Suppressor macrophage treated with lipopolysaccharide for 4 hours (primary cell): ENCODE measurements at regions not wholly inside any gene's neighbourhood (a gene's known extent, or its start where the extent isn't known, plus 50 kb on each side); places are given as distances from the start of the nearest gene placed in this dataset.

Experiments used
- DNase-seq: peaks from one replicate; pipeline ENCODE4 v3.0.0-alpha.2; 2020

DNA sequence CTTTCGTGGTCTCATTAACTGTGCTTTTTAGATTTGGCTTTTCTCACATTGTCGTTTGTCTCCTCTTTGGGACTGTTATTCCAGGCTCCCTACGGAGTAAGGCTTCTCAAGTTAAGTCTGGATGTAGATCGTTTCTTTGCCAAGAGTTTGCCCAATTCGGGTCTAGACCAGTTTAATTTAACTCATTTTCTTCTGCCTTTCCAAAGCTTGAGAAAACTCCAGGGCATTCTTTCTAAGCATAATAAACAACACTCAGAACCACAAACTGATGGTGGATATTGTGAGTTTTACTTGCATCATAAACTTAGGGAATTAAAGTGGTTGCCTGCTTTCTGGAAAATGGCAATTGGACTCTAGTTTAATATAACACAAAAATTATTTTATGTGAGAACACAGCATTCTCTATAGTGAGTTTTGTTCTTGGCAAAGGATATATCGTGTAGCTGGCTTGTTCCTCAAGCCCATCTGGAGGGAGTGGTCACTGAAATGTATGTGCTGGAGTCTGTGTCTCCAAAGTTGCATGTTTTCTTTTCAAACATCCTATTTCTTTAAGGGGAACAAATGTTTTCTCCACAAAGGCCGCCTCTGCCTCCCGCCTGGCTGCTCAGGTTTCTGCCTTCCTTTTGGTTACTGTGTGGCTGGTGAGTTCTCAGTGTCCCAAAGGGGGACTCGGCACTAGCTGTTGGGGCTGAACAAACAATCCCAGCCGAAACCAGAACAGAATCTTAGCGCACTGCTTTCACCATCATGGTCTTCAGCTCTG lies 211.3 kb upstream of the FBN2 start:
- DNase-seq: no peak

DNA sequence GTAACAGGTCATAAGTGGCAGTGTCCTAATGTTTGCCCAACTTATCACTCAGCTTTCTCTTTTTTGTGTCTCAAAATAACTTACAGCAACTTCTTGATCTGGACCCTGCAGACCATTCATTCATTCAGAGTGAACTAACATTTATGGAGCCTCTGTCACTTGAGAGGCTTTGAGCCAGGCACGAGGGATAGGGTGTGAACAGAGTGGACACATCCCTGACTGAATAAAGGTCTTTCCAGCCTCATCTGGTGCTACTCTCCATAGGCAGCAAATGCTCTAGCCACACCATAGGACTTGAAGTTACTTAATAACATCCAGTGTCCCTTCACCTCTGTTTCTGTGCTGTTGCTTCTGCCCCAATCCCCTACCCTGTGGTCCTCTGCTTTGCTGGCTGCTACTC lies 212.1 kb upstream of the FBN2 start:
- no peak for DNase-seq

DNA sequence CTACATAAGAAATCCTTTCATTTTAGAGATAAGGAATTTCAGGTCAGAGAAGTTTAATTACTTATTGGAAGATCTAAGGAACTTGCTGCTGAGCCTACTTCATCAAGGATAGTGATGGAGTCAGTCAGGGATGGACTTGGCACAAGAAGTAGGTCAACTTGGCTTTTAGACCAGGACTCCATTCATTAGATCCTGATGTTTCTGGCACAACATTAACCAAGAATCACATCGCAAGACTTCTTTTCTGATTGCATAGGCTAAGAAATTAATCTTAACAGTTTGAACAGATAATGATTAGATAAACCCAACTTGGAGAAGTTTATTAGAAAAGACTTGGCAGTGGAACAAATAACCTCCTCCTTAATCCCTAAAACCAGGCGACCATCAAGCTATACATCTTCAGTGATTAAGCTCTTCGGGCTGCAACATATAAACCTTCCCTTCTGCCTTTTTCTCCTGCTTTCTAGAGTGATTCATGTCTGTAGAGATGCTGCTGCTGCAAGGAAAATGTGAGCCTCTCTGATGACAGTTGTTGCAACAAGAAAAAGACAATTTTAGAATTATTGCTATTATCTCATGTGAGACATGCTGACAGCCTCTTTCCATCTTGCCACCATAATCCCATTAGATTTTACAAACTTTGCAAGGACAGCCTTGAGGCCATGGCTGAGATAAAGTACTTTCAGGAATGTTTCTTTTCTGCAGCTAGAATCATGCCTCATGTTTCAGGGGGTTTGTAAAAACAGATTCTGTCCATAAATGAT lies 207.9 kb upstream of the SLC27A6 start:
- no peak for DNase-seq

DNA sequence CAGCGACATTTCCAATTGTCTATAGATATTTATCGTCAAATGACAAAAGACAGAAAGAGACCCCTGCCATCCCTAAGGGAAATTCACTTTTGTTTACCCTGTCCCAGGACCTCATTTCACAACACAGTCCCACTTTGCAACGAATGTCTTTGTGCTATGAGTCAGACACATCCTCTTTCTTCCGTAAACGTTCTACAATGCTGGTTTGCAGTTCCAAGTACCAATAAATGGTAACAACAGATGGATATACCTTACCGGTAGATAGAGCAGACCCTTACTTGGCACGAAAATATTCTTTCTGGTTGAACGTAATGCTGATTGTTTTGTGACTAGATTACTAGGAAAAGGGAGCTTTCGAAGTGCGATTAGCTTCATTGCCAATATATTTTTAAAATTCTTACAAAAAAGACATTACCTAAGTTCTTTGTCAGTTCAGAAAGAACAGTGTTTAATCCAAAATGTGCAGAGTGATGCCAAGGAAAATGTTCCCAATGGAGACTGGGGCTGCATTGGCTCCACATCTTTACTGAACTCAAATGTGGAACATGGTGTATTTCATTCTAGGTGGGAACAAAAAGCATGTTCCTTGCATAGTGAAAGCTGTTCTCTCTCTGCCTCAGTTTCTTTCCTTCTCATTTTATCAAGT lies 202.5 kb upstream of the SLC27A6 start:
- no peak for DNase-seq

DNA sequence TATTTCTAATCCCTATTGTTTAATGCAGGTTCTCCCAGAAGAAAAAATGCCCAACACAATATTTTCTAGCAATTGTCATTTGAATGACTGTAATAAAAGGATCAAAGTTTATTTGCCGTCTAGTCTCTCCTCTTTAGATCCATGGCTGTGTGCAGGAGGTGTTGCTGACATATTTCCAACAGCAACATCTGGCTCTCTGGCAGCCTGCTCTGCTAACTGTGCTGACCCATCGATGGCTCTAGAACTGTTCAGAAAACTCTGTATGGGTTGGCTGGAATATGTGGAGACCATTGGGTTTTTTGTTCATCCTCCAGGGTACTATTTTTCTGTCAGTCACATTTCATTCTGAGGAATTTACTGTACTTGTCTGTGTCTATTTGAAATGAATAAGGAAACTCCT lies 202.0 kb upstream of the SLC27A6 start:
- no peak for DNase-seq

DNA sequence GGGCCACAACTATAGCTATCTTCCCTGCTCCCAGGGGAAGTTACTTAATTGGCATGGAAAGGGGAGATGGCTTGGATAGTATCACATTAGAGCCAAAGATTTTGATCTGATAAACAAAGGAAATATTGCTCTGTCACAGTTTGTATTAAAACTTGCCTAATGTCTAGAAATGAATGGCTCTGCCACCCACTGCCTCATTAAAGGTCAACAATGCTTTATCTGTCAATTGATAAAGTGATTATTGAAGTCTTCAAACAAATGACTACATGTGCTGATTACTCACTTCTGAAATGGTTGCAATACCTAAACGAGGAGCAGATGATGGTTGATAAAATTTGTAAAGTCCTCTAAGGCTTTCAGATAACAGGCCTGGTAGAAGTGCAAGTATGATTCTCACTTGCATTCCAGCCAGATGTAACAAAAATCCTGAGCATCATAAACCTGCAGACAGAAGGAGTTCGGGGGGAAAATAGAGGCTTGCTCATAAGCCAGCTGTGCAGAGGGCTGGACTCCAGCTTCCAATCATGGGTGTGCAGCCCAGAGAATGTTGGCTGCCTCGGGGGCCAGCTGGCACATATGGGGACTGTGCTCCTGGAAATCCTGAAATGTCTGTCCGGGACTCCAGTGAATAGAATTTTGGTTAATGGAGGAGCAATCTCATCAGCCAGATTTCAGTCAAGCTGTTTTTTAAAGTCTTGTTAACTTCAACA lies 200.5 kb upstream of the SLC27A6 start:
- DNase-seq: no peak

DNA sequence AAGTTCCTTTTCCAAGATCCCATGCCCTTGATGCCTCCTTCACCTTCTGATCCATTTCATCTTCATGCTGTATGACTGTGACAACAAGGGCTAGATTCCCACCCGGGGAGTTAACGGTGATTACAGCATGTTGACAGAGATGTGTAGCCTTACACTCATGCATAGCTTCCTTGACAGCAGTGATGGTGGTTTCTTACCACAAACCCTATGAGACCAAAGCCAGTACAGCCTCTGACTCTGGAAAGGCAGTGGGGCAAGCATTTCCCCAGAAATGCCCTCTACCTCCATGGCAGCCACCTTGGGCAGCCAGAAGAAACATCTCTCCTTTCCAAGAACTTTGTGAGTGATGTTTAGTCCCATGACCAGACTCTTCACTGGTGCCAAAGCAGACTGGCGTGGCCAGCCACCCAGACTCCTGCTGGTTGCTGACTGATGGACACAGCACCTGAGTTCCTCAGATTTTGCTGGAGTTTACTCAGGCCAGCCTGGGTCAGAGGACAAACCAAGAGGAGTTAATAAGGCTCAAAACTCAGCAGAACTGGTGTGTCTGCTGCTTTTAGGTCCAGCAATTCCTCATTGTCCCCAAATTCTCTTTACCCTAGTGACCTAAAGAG lies 199.7 kb upstream of the SLC27A6 start:
- DNase-seq: no peak

DNA sequence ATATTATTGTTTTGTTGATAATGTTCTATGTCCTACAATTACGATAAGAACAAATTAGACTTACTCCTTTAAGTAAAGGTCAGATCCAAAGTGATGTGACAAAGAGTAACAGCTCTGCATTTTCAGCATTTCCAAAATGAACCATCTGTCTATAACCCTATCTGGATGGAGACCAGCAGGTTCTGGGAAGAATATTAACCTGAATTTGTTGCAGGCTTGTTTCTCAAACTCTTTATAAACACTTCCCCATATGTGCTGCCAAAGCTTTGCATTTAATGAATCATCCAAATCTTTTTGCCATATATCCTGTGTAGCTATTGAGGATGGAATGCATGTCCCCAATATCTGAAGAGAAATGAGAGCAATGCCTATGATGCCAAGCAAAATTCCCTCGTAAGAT lies 198.9 kb upstream of the SLC27A6 start:
- no peak for DNase-seq

DNA sequence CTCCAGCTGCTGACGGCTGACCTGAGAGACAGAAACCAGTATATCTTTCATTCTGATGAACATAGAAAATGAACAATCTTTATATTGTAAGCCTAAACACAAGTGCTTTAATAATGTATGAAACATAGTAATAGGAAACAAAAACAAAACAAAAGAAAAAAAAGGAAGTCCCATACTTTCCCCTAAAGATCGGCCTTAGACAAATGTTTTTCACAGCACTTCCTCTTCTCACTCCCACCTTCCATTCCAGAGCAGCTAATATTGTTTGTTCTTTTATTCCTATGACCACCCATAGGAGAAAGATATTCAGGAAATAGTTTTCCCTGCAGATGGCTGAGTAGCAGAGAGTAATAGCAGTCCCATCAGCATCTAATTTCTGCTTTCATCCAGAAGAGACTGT lies 194.4 kb upstream of the SLC27A6 start:
- no peak for DNase-seq

DNA sequence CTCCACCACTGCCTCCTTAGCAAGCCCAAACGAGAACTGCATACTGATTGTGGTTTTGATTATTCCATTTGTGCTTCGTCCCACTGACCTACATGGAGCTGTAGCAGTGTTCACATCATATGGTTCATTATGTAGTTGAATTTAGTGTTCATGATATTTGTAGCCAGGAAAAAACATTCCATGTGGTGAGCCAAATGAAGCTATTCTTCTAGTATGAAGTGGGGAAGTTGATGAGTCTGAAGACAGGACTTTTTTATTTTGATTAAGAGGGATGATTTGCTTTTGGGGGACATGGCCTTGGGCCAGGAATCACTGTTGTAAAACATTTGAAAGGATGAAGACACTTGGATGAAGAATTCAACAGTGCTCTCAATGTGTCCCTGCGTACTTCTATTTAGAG lies 192.9 kb upstream of the SLC27A6 start:
- DNase-seq: no peak

DNA sequence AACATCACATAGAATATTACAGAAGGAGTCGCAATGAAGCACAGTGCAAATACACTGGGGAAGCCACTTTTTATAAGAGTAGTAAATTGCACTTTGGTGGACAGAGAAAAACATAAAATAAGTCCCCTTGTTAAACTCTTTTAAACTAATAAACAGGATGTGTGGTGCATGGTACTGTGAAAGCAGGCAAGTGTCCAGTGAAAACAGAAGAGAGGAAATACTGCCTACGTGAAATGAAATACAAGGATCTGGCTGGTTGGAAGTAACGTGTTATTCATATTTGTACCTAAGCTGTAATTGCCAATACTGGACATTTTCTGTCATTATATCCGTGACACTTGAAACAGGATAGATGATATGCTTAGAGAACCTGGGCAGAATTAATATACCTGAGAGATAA lies 191.9 kb upstream of the SLC27A6 start:
- DNase-seq: no peak

DNA sequence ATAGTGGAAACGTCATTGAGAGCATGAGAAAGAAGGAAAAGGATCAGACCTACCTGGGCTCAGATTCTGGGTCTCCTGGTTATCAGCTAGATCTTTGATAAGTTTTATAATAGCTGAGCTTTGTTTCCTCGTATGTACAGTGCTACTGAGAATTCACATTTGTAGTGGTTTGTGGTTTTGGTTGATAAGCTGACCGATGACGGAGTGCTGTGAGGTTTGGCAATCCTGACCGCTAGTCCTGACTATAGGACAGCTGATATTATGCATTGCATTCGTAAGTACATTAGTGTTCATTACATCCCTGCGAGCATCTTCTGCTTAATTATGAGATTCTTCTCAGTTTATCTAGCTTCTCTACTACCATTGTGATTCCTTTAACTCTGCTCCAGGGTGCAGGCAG lies 190.7 kb upstream of the SLC27A6 start:
- DNase-seq: no peak

DNA sequence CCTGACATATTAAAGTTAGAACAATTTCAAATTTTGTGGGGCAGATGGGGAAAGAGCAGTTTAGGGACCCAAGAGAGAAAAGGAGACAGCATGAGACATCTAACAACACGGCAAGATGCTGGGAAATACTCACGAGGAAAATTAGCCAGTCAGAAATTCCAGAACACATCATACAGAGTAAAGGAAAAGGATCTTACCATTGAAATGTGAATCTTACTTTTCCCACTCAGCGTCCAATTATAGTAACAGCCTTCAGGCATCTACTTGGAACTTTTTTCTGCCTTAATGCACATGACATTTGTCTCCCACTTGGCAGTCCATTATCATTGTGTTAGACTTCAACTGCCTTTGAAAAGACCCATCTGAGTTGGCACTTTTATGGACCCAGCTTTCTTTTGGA lies 189.7 kb upstream of the SLC27A6 start:
- no peak for DNase-seq

DNA sequence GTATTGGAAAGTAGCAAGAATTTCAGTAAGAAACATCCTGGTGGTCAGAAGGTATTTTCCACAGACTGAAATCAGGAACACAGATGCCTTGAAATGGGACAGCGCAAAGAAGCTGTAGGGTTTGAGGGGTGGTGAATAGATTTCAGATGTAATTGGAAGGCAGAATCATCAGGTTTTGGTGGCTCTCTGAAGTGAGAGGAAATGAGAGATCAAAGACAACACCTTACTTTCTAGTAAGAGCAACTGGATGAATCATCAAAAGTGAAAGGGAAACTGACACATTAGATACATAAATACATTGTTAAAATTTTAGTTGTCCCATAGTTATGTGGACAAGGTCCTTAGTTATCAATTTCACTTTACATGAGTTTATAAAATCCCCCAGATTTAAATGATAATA lies 188.2 kb upstream of the SLC27A6 start:
- DNase-seq: no peak

DNA sequence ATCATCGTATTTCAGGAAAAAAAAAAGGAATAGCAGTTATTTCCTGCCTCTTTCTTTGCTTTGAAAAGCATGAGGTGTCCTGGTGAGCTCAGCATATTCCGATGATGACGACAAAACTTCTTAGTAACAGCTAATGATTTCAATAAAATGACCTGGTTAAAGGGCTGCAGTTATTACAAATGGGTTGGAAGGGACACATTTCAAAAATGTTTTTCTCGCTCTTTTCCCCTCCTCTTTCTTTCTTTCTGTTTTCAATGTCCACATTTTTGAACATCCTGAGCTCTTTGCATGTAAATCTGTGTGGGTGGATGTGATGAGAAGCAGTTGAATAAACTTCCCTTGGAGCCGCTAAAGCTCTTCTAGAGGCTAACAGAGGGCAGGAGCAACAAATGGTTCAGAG lies 186.8 kb upstream of the SLC27A6 start:
- DNase-seq: no peak

DNA sequence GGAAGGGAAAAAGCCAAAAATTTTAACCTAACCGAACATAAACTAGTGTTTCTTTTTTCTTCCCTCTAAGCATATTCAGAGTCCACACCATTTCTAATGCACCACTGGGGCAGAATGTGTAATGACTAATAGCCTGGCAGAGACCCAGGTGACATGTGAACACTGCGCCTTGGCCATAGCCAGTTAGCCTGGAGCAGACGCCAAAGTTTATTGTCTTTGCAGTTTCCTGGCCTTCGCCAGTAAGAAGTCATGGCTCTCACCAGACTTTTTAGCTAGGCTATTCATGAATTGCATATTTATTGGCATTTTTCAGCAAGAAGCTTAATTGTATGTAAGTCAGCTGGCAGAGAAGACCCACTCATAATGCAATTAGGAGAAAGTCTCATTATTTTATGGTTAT lies 182.8 kb upstream of the SLC27A6 start:
- no peak for DNase-seq

DNA sequence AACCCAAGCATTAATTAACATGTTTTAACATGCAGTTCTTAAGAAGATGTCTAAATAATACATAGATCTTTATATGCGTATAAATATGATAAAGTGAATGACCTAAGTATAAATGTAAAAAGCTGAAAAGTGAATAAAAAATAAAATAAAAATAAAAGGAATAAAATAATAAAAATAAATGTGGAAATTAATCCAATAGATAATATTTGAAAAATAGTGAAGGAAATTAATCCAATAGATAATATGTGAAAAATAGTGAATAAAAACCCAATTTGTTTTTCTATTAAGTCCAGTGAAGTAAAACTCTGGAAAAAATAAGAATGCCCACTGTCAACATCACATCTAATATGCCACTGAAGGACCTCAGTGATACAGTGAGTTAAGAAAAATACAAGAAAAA lies 180.6 kb upstream of the SLC27A6 start:
- no peak for DNase-seq

DNA sequence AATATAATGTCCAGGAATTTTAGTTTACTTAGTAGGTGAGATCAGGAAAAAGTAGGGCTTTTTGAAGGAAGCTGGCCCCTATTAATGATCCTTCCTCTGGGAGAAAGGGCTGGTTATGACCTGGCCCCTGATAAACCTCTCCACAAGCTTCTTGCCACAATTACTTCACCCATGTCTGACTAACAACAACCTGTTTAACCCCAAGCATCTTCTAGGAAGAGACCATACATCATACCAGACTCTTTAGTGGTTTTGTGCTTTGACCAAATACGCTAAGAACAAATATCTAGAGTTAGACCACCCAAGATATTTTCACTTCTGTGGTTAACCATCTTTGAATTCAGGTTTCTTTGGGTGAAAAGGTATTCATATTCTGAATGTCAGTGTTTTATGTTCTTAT lies 174.0 kb upstream of the SLC27A6 start:
- DNase-seq: no peak

DNA sequence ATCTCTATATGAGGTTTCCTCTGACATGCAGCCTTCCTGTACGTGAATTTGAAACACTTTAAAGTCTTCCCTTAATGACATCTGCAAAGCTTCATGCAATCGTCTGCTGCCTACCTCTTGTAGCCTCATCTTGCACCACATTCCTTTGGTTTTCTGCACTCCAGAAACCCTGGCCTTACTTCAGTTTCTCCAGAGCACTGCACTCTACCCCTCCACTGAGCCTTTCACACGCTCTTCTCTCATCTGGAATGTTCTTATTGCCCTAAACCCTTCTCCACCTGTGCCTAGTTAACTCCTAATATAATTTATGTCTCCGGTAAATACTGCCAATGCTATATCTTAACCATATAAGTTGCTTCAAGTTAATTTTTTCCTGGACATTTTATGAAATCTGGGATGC lies 168.8 kb upstream of the SLC27A6 start:
- DNase-seq: no peak

DNA sequence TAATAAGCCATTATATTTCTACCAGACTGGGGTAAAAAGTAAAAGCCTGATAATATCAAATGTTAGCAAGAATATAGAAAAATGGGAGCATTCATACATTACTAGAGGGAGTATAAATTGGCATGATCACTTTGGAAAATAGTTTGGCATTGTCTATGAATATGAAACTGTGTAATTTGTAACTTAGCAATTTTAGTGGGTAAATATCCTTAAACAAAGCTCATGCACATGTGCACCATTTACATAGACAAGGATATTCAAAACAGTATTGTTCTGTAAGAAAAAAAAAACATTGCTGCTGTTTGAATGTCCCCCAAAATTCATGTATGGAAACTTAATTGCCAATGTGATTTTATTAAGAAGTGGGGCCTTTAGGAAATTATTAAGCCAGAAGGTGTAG lies 166.4 kb upstream of the SLC27A6 start:
- DNase-seq: no peak

DNA sequence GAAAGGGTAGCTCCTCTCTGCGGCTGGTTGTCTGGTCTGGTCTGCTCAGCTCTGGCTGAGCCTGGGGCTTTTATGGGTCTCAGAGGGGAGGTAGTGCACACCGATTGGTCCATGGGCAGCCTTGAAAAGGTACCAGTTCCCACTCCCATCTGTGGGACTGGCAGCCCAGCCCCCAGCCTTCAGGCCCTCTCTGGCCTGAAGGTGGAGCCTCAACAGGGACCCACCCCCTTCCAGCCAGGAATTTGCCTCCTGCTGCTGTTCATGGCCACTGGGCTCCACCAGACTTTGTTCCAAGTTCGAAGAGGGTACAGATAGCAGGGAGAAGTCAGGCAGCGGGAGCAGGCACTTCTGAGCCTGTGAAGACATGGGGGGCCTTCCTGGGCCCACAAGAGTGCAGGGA lies 165.3 kb upstream of the SLC27A6 start:
- no peak for DNase-seq

DNA sequence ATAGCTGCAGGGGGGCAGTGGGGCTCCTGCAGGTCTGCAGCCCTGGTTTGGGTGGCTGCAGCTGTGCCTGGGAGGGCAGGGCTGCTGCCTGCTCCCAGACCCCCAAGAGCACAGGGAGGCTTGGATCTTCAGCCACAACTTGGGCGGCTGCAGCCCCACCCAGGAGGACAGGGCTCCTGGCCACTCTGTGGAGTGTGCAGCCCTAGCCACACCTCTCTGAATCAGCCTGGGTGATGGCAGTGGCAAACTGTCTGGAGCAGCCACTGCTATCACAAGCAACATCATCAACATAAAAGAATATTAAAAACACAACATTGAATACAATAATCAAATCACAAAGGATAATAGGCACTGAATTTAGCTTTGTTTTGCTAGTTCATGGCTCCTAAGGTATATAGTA lies 164.9 kb upstream of the SLC27A6 start:
- DNase-seq: no peak
